Kidney (tissue), 10 donors: ENCODE measurements at regions not wholly inside any gene's neighbourhood (a gene's known extent, or its start where the extent isn't known, plus 50 kb on each side); places are given as distances from the start of the nearest gene placed in this dataset.
"Not testable (repeated sequence)": the region's sequence is repeated elsewhere in the genome, so short reads cannot be mapped to it uniquely, and the experiment has no call there.

Experiments
- DNase-seq, 5 donors: peaks; one replicate each; pipeline ENCODE4 v3.0.0-alpha.2; 2013 to 2020
- FAIRE-seq: peaks from 2 replicates; lab custom pipeline; 2012; peaks lifted over from hg19 to GRCh38; lab: Jason Lieb, UNC
- H3K27ac ChIP-seq, 2 donors: one replicate each; pipeline ENCODE4 v1.7.0; 2013; ENCODE audit warnings: low read depth in 2 of 2, low read length in 2 of 2, inconsistent platforms in 1 of 2
- H3K27me3 ChIP-seq: one replicate; pipeline ENCODE4 v1.7.1; 2013; ENCODE audit warnings: low read length, inconsistent platforms; ENCODE audit not compliant: control insufficient read depth, insufficient read depth
- H3K36me3 ChIP-seq, 3 donors: one replicate each; pipeline versions ENCODE4 v1.7.0 to v1.7.1; 2013; ENCODE audit warnings: low read length in 3 of 3, control low read depth in 1 of 3, inconsistent platforms in 1 of 3; ENCODE audit not compliant: insufficient read depth in 3 of 3, control insufficient read depth in 2 of 3
- H3K4me1 ChIP-seq, 3 donors: one replicate each; pipeline versions ENCODE4 v1.7.0 to v1.7.1; 2013; ENCODE audit warnings: low read length in 3 of 3, inconsistent platforms in 1 of 3, low read depth in 1 of 3; ENCODE audit not compliant: control insufficient read depth in 2 of 3, insufficient read depth in 2 of 3
- H3K4me3 ChIP-seq, 3 donors: one replicate each; pipeline versions ENCODE4 v1.7.0 to v1.8.1; 2013; ENCODE audit warnings: low read length in 3 of 3, control low read depth in 1 of 3, inconsistent platforms in 1 of 3
- H3K9ac ChIP-seq, 3 donors: one replicate each; pipeline versions ENCODE4 v1.7.0 to v1.7.1; 2013; ENCODE audit warnings: low read length in 3 of 3, control low read depth in 1 of 3, inconsistent platforms in 1 of 3
- H3K9me3 ChIP-seq, 3 donors: one replicate each; pipeline versions ENCODE4 v1.7.0 to v1.7.1; 2013; ENCODE audit warnings: low read length in 3 of 3, control low read depth in 1 of 3, inconsistent platforms in 1 of 3; ENCODE audit not compliant: control insufficient read depth in 2 of 3, insufficient read depth in 1 of 3
- intact Hi-C: fragments of 100-400 bp; cut with DNase I; formaldehyde crosslinking; loops from one replicate; pipeline ENCODE4 v1.11.1; 2022
- donor health status: control.
- donor health status: control.
- donor health status: DM: yes; HTN: yes; CAD: no.
- donor health status: Normal renal cell carcinoma (clear cell type).

- not testable (repeated sequence) for H3K9ac ChIP-seq, H3K27ac ChIP-seq
These were observed 320.7 kb upstream of the DPP6 start for GRCh38 chr7:153731504-153731903.

DNA sequence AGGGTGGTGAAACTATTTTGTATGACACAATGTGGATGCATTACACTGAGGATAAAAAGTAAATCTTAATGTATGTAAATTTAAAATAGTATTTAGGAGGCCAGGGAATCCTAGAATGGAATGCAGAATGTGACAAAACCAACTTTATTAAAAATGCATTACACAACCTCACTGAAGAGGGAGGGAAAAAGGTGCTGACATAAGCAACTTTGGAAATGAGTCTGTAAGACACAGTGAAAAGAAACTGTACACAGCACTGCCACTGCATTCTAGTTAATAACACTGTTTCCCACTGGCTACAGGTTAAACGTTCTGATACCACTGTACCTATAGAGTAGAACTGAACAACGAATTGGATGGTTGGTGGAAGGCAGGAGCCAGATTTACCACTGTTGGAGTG is 308.8 kb upstream of the DPP6 start:
- H3K9ac ChIP-seq, H3K4me1 ChIP-seq, H3K27ac ChIP-seq, DNase-seq, H3K27me3 ChIP-seq, H3K4me3 ChIP-seq, intact Hi-C loops, H3K9me3 ChIP-seq, H3K36me3 ChIP-seq, FAIRE-seq: not testable (repeated sequence)

More at GRCh38 chr7:153731504-153731903, 320.7 kb upstream of the DPP6 start:
- H3K4me1 ChIP-seq, DNase-seq, intact Hi-C loops, H3K9me3 ChIP-seq, H3K4me3 ChIP-seq, H3K27me3 ChIP-seq, H3K36me3 ChIP-seq, FAIRE-seq: not testable (repeated sequence)

GRCh38 chr7:153747969-153748368 is 304.2 kb upstream of the DPP6 start:
- H3K9me3 ChIP-seq, H3K4me1 ChIP-seq, H3K27me3 ChIP-seq, H3K36me3 ChIP-seq, intact Hi-C loops, H3K27ac ChIP-seq, H3K9ac ChIP-seq, H3K4me3 ChIP-seq, FAIRE-seq: not testable (repeated sequence)
- peak in 4 of 5 donors; percentile 65 to 71 (median 68) for DNase-seq

GRCh38 chr7:153748885-153749284 is 303.3 kb upstream of the DPP6 start:
- H3K4me3 ChIP-seq, H3K9me3 ChIP-seq, H3K9ac ChIP-seq, H3K4me1 ChIP-seq, FAIRE-seq, H3K27ac ChIP-seq, H3K36me3 ChIP-seq, H3K27me3 ChIP-seq, intact Hi-C loops: not testable (repeated sequence)
- peak in 4 of 5 donors; percentile 33 to 51 (median 42) for DNase-seq

DNA sequence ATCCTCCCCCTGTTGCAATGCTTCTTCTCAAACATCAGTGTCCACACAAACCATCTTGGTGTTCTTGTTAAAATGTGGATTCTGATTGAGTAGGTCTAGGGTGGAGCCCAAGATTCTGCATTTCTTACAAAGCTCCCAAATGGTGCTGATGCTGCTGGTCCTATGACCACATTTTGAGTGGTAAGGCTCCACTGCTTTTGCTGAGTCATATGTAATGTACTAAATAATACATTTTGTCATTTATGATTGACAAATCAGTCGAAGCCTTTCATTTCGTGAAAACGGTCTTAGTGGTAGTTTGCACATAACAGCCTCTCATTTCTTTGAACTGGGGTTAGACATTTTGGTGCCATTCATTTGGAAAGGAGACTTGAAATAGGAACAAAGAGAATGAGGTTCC is 286.3 kb upstream of the DPP6 start:
- H3K36me3 ChIP-seq, H3K27ac ChIP-seq, H3K9me3 ChIP-seq, H3K9ac ChIP-seq, intact Hi-C loops, H3K4me1 ChIP-seq, DNase-seq, FAIRE-seq, H3K27me3 ChIP-seq, H3K4me3 ChIP-seq: not testable (repeated sequence)

DNA sequence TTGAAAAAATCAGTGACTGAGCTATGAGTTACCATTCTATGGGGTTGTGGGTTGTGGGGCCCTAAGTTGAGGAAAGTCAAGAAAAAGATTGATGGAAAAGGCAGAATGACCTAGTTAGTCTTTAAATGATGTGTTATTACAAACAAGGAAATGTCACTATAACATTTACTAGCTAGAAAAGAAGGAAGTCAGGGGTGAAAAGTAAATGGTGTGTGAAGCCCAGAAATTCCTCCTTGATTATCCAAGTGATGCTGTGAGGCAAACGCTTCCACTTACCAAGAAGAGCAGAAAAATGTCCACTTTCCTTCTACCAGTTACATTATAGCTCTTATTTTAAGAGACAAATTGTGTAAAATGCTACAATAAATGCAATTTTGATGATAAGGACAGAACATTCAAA is 285.3 kb upstream of the DPP6 start:
- H3K4me1 ChIP-seq, H3K36me3 ChIP-seq, intact Hi-C loops, H3K27me3 ChIP-seq, H3K4me3 ChIP-seq, FAIRE-seq, H3K27ac ChIP-seq, H3K9ac ChIP-seq, H3K9me3 ChIP-seq: not testable (repeated sequence)
- DNase-seq = peak in 3 of 5 donors; percentile 16 to 71 (median 61)
